Osteoblast (primary cell): ENCODE measurements at regions not wholly inside any gene's neighbourhood (a gene's known extent, or its start where the extent isn't known, plus 50 kb on each side); places are given as distances from the start of the nearest gene placed in this dataset.

Source experiments
- DNase-seq: peaks from one replicate; pipeline ENCODE4 v3.0.0; 2011; ENCODE audit warnings: low spot score, mixed read lengths; ENCODE audit not compliant: insufficient read length; ENCODE audit errors: missing footprints
- H2AFZ ChIP-seq: 2 replicates; pipeline ENCODE4 v1.6.0; 2011; ENCODE audit warnings: mild to moderate bottlenecking, low read length
- H3K27ac ChIP-seq: 2 replicates; pipeline ENCODE4 v1.5.1; 2011; ENCODE audit warnings: mild to moderate bottlenecking, low read depth, low read length, moderate library complexity
- H3K27me3 ChIP-seq: 2 replicates; pipeline ENCODE4 v1.6.0; 2012; ENCODE audit warnings: mild to moderate bottlenecking, control low read depth, inconsistent platforms, low read length, moderate library complexity; ENCODE audit not compliant: insufficient read depth
- H3K36me3 ChIP-seq: 2 replicates; pipeline ENCODE4 v1.5.1; 2011; ENCODE audit warnings: mild to moderate bottlenecking, low read length, control low read depth, moderate library complexity; ENCODE audit not compliant: insufficient read depth
- H3K4me1 ChIP-seq: 2 replicates; pipeline ENCODE4 v1.5.1; 2011; ENCODE audit warnings: mild to moderate bottlenecking, low read length, control low read depth, moderate library complexity; ENCODE audit not compliant: insufficient read depth
- H3K4me2 ChIP-seq: 2 replicates; pipeline ENCODE4 v1.6.0; 2011; ENCODE audit warnings: mild to moderate bottlenecking, low read length; ENCODE audit not compliant: insufficient read depth
- H3K4me3 ChIP-seq: fragments of 200-600 bp; sonication (generic); 3 replicates; pipeline ENCODE4 v1.5.1; 2012; ENCODE audit warnings: mild to moderate bottlenecking, low read length, inconsistent platforms; ENCODE audit not compliant: insufficient read depth
- H3K79me2 ChIP-seq: 2 replicates; pipeline ENCODE4 v1.6.0; 2012; ENCODE audit warnings: mild to moderate bottlenecking, low read length, control low read depth, inconsistent platforms; ENCODE audit not compliant: insufficient read depth
- H3K9me3 ChIP-seq: 2 replicates; pipeline ENCODE4 v1.5.1; 2011; ENCODE audit warnings: low read depth, low read length, control low read depth
- H4K20me1 ChIP-seq: 2 replicates; pipeline ENCODE4 v1.6.0; 2012; ENCODE audit warnings: mild to moderate bottlenecking, low read length, control low read depth; ENCODE audit not compliant: insufficient read depth
- TF ChIP-seq, protein P1 (sequence below): IDR thresholded peaks from 2 replicates; pipeline ENCODE4 v1.5.1; 2011; ENCODE audit warnings: mild to moderate bottlenecking, low read depth, low read length, moderate library complexity; ENCODE audit errors: extremely low read depth

DNA sequence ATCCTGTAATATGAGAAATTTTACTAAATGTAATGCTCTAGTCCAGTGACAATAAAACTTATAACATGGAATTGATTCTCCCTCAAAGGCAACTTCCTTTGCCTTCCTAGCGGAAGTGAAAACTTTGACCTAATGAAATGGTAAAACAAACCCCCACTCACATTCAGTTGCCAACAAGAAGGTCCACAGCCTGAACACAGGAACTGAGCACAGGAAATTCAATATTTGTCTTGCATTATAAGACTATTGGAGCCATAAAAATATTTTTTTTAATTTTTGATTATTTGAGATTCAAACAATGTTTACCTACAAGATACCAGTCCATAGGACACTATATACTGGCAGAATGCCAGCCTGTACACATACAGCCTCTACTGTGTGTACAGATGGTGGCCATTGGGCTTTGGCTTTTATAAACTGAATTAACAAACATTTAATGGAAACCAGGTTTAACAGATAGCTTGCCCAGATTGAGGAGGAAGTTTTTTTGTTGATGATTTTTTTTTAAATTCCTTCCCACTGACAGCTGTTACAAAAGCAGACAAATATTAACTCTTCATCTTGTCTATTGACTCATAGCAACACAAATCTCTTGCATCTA is 481.5 kb upstream of the JAG1 start:
- H3K36me3 ChIP-seq: no peaks in the 10 kb centered on the region
- no peaks in the 10 kb centered on the region for H3K27me3 ChIP-seq
- H3K4me3 ChIP-seq: no peak overlapping the region
- TF ChIP-seq, protein P1, sequence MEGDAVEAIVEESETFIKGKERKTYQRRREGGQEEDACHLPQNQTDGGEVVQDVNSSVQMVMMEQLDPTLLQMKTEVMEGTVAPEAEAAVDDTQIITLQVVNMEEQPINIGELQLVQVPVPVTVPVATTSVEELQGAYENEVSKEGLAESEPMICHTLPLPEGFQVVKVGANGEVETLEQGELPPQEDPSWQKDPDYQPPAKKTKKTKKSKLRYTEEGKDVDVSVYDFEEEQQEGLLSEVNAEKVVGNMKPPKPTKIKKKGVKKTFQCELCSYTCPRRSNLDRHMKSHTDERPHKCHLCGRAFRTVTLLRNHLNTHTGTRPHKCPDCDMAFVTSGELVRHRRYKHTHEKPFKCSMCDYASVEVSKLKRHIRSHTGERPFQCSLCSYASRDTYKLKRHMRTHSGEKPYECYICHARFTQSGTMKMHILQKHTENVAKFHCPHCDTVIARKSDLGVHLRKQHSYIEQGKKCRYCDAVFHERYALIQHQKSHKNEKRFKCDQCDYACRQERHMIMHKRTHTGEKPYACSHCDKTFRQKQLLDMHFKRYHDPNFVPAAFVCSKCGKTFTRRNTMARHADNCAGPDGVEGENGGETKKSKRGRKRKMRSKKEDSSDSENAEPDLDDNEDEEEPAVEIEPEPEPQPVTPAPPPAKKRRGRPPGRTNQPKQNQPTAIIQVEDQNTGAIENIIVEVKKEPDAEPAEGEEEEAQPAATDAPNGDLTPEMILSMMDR: no peak
- no peaks in the 10 kb centered on the region for H3K9me3 ChIP-seq
- H4K20me1 ChIP-seq: no peaks in the 10 kb centered on the region
- peaks cover 22% of the 10 kb centered on the region for H3K4me1 ChIP-seq
- no peaks in the 10 kb centered on the region for H3K79me2 ChIP-seq
- no peak overlapping the region for H2AFZ ChIP-seq
- H3K27ac ChIP-seq: no peak overlapping the region
- H3K4me2 ChIP-seq: no peak overlapping the region
- no peak for DNase-seq

DNA sequence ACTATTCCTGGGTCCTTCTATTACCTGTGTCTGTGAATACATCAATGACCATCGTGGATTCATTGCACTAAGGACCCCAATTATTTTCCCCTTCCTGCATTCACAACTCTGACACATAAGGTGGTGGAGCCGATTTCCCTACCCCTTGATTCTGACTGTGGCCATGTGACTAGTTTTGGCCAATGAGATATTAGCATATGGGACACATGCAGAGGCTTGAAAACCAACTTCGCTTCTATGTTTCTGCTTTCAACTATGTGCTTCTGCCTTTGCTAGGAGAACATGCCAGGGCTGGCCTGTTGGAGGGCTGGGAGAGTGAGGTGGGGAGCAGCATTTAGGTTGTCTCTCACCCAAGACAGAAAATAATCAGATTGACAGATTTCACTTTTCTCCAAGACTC is 483.1 kb upstream of the JAG1 start:
- DNase-seq: no peak
- no peak overlapping the region for H3K4me3 ChIP-seq
- TF ChIP-seq, protein P1: no peak
- H3K27me3 ChIP-seq: no peaks in the 10 kb centered on the region
- H3K27ac ChIP-seq: no peak overlapping the region
- no peaks in the 10 kb centered on the region for H3K36me3 ChIP-seq
- H2AFZ ChIP-seq: no peak overlapping the region
- no peaks in the 10 kb centered on the region for H3K9me3 ChIP-seq
- H3K4me2 ChIP-seq: no peak overlapping the region
- H4K20me1 ChIP-seq: no peaks in the 10 kb centered on the region
- H3K4me1 ChIP-seq: peaks cover 22% of the 10 kb centered on the region
- H3K79me2 ChIP-seq: no peaks in the 10 kb centered on the region

DNA sequence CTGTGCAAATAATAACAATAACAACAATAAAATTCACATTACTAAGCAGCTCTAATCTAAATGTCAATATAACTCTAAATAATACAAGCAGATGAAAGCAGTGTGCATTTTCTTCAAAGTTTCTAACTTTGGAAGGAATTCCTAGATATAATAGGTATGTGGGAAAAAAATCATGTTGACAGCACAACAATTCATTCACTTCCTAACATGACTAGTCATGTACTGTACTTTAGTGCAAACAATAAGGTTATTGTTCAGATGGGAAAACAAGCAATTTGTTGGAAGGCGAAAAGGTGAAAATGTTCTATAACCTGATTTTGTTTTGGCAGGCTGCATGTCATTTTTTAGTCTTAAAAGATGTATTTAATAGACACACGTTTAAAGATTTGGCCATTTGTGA is 484.3 kb upstream of the JAG1 start:
- DNase-seq: no peak
- Histone ChIP-seq H3K9me3 (no peaks in the 10 kb centered on the region), H2AFZ (no peak overlapping the region), H3K36me3 (no peaks in the 10 kb centered on the region), H3K27me3 (no peaks in the 10 kb centered on the region), H3K27ac (no peak overlapping the region), H4K20me1 (no peaks in the 10 kb centered on the region), H3K4me3 (no peak overlapping the region), H3K4me1 (peaks cover 21% of the 10 kb centered on the region), H3K79me2 (no peaks in the 10 kb centered on the region), H3K4me2 (no peak overlapping the region)
- TF ChIP-seq, protein P1: no peak

DNA sequence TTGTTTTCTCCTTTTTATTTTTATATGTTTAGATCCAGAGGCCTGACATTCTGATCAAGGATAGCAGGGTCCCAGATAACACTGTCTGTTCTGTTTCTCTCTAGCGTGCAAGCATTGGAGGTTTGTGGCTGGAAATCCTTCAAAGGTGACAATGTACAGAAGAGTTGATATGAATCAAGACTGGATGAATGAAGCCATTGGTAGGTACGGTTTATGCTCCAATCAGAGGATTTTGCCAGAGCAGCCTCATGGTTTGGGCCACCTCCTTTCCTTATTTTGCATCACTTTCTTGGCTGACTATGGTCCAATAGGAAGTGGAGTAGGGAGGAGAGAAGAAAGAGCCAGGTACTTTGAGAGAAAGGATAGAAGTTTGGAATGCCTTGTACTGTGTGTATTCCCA is 484.8 kb upstream of the JAG1 start:
- Histone ChIP-seq H3K4me1 (peaks cover 17% of the 10 kb centered on the region), H2AFZ (no peak overlapping the region), H3K9me3 (no peaks in the 10 kb centered on the region), H4K20me1 (no peaks in the 10 kb centered on the region), H3K4me3 (no peak overlapping the region), H3K27me3 (no peaks in the 10 kb centered on the region), H3K36me3 (no peaks in the 10 kb centered on the region), H3K4me2 (no peak overlapping the region), H3K27ac (no peak overlapping the region), H3K79me2 (no peaks in the 10 kb centered on the region)
- DNase-seq: no peak
- TF ChIP-seq, protein P1: no peak
